HG03064 (cell line): ENCODE measurements at regions not wholly inside any gene's neighbourhood (a gene's known extent, or its start where the extent isn't known, plus 50 kb on each side); places are given as distances from the start of the nearest gene placed in this dataset.

Source experiments
- ATAC-seq: cut with Tn5 transposase; IDR thresholded peaks from one replicate; pipeline ENCODE4 v1.9.1; 2021; ENCODE audit warnings: low read depth; ENCODE audit not compliant: unreplicated experiment

DNA sequence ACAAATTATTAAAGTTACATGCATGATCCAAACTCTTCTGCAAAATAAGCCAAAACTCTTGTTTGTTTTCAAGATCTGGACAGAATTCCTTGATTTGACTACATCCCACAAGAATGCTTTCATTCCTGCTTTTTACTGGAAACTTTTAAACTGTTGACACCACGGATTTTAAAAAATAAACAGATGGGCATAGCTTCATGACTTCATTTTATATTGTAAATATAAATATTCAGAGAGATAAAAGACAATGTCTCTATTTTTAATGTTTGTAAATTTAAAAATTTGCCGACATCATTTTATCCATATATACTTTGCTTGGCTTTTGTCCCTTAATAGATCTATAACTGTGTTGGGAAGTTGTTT, 134.3 kb upstream of the DCN start:
- no peak for ATAC-seq

DNA sequence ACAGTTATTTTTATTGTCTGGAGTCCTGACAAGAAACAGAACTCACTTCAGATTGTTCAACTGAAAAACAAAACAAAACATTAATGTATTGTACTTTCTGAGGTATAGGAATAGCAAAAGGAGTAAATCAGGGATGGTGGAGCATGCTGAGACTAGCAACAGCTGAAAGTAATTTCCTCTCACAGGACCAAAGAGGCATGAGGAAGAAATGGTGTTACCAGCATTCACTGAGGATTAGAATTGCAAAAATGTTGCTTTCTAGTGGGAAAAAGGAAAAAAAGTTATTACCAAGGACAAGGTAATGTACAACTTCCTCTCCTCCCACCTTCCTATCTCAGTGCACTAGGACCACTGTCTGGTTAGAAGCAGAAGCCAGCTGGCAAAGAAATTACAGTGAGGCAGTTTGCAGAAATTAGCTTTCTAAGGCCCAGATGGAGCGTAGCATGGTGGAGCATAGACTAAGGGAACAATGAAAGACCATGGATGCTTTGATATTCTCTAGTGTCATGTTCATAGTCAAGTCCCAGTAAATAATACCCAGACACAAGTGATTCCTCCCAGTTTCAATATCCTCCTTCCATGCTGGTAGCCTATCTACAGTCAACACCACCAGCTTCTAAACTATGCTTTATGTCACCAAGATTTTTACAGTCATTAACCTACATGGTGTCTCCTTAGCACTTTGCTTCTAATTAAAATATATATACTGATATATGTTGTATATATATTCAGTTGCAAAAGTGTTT, 133.7 kb upstream of the DCN start:
- no peak for ATAC-seq

DNA sequence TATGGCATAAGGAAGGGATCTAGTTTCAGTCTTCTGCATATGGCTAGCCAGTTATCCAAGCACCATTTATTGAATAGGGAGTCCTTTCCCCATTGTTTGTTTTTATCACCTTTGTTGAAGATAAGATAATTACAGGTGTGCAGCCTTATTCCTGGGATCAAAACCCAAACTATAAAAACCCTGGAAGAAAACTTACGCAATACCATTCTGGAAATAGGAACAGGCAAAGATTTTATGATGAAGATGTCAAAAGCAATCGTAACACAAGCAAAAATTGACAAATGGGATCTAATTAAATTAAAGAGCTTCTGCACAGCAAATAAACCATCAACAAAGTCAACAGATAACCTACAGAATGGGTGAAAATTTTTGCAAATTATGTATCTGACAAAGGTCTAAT, 128.5 kb upstream of the DCN start:
- ATAC-seq: no peak

DNA sequence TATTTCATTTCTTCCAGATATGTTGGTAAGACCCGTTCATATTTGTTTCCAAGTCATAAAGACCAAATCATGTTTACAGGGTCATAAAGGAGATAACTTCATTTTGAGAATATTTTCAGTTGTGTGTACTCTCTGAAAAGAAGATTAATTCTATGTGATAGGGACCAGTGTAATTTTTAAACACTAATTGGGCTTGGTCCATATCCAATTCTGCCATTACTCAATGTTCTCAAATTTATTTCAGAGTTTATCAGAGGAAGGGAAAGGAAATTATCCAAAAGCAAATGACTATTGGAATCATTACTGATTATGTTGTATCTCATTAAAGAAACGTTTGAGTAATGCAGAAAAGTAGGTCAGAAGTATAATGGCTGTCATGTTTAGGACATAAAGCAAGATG, 126.8 kb upstream of the DCN start:
- no peak for ATAC-seq

DNA sequence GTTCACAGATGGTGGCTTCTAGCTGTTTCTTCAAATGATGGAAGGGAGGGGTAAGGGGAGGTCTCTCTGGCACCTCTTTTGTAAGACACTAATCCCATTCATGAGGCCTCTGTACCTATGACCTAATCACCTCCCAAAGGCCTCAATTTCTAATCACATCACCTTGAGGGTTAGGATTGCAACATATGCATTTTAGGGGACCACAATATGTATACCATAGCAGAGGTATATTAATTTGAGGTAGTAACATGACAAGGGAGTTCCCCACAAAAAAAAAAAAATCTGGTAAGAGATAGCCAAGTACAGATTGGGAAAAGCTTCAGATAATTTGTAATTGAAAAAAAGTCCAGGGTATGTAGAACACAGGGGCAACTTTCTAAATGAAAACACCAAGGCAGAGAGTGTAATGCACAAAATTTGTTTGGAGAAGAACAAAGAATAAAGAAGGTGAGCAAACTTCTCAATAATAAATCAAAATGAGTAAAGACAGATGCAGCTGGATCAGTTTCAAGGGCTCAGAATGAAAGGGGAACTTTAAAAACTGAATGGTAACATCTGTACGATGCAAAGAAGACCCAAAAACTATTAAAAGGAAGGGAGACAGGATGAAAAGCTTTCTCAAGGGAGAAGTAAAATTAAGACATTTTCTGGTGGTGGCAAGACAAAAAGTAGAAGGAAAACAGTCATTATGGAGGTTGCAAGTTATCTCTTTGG, 125.5 kb upstream of the DCN start:
- ATAC-seq: no peak

DNA sequence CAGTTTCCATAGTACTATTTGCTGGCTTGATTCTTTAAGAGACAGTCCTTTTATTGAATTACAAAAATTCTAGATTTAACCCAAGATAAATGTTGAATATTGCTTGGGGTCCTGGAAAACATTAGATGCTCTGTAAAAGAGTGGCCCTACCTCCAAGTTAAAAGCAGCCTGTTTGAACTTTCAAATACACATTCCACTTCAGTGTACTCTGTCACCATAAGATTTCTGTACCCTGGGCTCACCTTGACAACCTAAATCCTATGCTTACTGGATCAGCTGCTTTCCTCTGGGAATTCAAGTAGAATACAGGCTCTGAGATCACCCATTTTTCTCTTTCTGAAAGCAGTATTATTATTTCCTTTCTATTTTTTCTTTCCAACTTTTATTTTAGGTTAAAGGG, 107.7 kb upstream of the DCN start:
- no peak for ATAC-seq

DNA sequence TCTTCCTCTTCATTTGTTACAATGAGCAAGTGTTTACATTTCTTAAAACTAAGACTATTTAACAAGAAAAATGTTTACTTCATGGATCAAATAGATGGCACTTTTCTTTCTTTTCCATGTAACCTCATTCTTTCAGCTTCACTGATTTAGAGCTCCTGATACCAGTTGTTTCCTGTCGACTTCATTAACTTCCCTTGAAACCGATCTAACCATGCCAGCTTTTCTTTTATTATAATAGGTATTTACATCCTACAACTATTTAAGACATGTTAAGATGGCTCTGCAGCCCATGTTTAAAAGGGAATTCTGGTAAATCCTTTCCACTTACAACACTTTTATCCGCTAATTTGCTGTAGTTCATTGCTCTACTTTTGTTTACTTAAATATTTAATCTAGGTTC, 107.3 kb upstream of the DCN start:
- ATAC-seq: no peak

DNA sequence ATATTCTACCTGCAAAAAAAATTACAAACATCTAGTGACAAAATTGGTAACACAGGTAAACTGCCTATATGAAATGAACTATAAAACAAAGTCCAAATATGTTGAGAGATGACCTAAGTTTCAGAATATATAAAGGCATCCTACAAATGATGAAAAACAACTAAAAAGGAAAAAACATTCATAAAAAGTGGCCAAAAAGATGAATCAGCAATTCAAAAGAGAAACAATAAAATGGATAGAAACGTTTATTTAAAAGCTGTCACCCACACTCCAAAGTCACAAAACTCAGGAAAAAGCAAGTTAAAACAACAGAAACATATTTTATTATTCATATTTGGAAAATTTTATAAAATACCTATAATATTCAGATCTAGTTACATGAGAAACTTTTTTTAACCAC, 106.5 kb upstream of the DCN start:
- ATAC-seq: no peak

DNA sequence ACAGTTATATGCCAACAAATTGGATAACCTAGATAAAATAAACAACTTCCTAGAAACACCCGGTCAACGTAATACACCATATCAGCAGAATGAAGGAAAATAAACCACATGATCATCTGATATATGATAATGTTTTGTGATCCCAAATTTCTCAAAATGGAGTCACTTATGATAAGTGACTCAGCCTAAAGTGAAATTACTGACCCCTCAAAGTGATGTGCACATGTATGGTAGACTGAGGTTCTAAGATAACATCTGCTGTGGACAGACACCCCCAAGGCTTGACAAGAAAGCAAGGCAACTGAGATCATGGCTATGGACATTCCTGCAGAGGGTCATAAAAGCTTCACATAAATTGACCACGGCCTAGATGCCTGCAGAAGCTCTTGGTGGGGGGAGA, 105.1 kb upstream of the DCN start:
- no peak for ATAC-seq

DNA sequence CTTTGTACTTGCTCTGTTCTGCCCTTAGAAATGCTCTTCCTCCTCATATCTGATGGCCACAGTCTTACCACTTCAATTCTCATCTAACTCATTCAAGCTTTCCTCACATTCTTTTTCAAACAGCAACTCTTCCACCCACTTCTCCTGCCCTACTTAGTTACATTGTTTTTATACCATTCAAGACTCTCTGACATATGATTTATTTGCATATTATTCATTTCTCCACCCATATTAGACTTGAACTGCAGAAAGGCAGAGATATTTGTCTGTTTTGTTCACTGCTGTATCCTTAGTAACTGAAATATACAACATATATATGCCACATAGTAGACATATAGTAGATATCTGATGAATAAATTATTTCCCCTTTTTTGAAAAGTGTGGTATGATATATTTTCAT, 95.5 kb upstream of the DCN start:
- ATAC-seq: no peak

DNA sequence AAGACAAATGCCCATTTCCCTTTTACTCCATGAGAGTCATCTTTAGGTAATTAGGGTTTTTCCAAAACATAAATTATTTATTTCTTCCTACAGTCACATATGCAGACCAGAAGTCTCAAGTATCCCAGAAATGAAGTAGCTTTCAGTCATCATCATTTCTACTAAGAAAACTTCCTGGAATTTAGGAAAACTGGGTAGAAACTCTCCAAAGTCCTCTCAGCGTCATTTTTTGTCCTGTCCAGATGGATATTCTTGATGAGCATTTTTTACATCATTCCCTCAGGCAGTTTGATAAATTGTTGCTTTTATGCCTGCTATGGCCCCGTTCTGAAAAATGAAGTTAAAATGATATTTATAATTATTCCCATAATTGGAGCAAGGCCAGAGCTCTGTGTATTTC, 93.9 kb upstream of the DCN start:
- no peak for ATAC-seq

DNA sequence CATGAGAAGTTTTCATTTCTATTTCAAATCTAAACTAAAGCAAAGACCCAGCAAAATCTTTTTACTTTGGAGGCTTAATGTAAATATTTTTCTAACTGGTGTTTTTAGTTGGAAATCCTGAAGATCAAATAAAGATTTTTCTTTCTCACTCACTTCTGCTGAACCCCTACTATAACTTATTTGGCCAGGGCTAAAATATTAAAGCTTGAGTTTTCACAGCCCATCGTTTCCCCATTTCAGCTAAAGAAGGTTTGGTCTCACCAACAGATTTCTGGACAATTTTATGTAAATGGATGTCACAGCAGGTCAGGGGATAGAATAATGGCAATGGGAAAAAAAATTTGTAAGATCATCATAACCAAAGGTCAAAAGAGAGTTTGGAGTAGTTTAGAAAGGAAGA, 92.7 kb upstream of the DCN start:
- ATAC-seq: no peak

DNA sequence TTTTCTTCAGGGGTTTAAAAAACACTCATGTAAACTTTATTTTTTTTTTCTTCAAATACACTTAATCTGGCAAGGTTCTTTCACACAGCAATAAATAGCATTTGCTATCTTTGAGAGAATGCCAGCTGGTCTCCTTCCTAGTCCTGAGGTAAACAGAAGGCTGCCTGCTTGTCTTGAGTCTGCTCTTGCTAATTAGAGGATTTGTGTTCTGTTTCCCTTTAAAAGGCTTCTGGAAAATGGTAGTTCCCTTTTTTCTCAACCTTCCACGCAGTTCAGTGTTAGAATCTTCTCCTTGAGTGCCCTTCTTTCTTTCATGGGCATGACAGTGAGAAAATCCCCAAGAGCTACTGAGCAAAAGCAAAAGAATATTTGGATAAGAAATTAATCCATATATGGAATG, 92.3 kb upstream of the DCN start:
- no peak for ATAC-seq

DNA sequence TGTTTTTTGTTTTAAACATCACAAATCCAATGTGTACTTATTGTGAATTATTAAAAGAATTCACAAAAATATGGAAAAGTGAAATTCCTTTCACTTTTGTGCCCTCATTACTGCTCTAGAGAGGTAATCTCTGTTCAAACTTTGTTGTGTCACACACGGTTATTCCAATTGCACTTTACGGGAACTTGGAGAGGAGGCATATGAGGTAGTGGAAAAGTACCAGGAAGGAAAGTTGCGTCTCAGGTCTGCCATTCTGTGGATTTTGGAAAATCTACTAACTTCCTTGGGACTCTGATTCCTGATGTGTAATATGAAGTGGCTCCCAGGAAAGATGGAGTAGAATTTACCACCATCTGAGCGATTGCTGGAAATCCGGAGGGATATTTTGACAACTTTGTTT, 90.9 kb upstream of the DCN start:
- no peak for ATAC-seq

DNA sequence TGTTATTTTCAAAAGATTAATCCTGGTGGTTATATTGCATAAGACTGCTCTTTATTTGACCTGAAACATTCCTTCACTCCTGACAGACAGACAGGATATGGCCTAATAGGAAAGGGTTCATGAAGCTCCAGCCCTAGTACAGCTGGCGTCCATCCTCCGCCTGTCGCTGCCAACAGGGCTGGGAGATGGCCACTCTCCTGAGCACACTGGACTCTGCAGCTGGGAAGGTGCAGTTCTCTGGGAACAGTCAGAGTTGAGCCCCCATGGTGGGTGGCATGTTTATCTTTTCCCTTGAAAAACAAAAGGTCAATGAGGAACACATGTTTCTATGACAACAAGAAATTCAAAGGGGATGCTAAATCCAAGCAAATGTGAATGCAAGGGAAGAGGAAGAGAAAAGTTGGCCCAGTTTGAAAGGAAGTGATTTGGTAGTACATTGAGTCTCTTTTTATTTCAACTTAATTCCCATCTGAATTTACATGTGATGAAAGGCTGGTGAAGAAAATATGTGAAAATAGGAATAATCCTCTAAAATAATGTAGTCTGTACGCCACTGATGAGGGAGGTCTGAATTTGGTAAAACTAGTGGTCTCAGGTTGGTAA, 89.9 kb upstream of the DCN start:
- ATAC-seq: no peak

DNA sequence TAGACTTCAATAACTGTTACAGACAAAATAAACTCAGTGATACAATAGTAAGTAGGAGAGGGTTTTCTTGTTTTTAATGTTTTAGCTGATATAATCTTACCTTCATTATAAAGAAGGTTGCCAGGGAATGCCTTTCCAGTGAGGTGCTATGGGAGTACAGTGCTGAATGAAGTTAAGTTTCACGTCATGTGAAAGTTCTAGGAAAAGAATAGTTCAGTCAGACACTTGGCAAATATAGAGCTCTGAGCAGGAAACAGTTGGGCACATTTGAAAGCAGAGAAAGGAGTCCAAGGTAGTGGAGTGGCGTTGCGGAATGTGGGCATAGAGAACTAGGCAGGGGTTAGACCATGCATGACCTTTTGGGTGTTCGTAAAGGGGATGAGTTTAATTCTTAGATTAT, 88.6 kb upstream of the DCN start:
- ATAC-seq: no peak

DNA sequence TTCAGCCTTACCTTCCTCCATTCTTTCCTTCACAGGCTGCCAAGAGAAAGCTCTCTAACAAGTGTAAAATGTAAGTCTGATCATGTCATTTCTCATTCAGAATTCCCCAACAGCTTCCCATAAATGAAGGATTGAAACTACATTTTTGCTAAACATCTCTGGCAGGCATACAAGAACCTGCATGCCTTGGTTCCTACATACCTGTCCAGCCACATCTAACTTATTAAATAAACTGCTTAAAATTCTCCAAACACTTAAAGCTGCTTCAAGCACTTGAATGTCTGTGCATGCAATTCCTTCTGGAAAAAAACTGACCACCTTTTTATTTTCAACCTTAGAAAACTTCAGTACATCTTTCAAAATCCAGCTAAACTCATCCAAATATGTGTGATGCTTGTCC, 84.4 kb upstream of the DCN start:
- no peak for ATAC-seq

DNA sequence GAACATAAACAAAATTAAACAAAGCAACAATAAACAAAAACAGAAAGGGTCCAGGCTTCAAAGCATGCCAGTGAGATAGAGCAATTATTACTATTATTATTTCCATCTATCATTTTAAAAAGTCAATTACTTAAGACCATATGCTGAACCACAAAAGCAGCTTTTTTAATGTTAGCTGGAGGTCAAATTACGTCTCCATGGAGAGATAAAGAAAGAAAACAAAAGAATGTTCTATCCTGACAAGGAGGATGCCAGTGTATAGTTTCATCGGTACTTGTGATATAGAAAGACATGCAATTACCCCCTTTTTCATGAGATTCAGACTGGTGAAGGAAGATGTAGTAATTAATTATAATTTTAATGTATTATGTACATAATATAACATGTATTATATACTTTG, 81.6 kb upstream of the DCN start:
- no peak for ATAC-seq

DNA sequence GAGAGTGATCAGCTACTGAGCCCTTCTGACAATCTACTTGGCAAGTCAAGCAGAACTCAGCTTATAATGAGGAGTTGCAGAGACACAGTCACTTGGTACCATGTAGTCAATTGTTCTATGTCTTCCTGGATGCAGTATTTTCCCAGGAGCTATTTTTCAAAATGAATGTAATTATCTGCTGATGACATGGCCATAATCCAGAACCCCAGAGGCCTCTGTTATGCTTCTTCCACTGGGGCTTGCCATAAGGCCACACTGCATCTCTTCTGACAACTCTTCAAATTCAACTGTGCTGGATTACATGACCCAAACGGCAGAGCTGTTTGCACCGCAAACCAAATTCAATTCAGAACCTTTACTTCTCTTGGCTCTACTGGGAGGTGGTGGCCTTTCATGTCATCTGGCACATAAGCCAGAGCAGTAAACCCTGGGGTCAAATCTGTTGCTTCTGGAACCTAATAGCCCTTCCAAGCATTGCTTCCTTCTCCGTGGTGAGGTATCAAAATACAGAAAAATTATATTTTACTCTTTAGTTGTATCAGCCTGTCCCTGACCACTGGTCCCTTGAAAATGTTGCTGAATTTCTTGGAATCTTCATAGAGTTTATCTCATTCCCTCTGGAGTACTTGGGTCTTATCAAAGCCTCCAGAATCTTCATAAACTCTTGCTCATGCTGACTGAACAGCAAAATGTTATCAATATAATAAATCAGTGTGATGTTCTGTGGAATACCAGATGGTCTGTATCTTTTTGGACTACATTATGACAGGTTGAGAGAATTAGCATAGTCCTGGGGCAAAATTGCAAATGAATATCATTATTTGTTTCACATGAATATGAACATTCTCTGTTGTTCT, 79.4 kb upstream of the DCN start:
- ATAC-seq: no peak

DNA sequence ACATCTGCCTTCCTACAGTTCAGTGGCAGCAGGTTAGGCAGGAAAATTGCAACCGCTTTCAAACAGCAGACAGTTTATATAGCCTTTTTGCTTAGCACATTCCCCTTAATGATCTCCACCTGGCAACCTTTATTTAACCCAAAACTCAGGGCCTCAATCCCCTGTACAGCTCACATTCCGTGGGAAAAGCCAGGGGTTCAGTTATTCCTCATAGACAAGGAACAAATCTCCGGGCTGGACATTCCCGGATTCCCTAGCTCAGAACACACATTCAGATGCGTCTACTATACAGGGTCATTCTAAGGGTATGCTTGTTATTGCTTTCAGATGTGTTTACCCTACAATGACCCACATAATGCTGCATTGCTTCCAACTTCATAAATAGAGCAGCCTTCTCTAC, 73.8 kb upstream of the DCN start:
- ATAC-seq: no peak

DNA sequence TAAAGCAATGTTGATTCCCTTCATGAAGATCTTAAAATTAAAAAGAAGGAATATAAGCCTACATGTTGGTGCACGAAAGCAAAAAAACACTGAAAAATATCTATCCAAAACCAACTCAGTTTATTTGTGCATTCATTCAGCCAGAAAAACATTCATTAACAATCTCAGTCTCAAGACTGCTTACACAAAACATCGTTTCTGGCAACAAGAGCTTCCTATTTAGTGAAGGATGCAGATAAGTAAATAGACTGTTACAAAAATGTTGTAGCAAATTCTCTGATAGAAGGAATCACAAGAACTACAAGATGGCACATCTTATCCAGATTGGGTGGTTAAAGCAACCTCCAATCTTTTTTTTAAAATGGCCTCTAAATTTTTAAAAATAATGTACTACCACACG, 69.7 kb upstream of the DCN start:
- no peak for ATAC-seq
